IMR-90 (cell line): ENCODE measurements at regions not wholly inside any gene's neighbourhood (a gene's known extent, or its start where the extent isn't known, plus 50 kb on each side); places are given as distances from the start of the nearest gene placed in this dataset.

Source experiments
- ATAC-seq: fragments of 200-7000 bp; cut with Tn5 transposase; 2 replicates; pipeline ENCODE4 v1.9.1; 2020; ENCODE audit warnings: low read depth, mild to moderate bottlenecking, moderate library complexity
- BruUV-seq: library from RNA; stranded (reverse); fragments of 400-500 nt; replicated peaks from 2 replicates; lab custom pipeline; 2021; lab: Mats Ljungman, UMichigan
- CTCF ChIA-PET: fragments of 300-600 bp; formaldehyde crosslinking; extraction: SDS; loops from one replicate; lab custom pipeline; 2021; ENCODE audit warnings: antibody characterized with exemption; lab: Yijun Ruan, JAX
- POLR2A ChIA-PET: fragments of 300-600 bp; sonication (Branson Sonifier 250); formaldehyde crosslinking; loops from one replicate; lab custom pipeline; 2022; ENCODE audit warnings: antibody characterized with exemption; ENCODE audit not compliant: unreplicated experiment; lab: Charles Lee
- DNase-seq: peaks from one replicate; pipeline ENCODE4 v3.0.0; 2013
- H2AFZ ChIP-seq: replicated peaks from 2 replicates; pipeline ENCODE3; 2013; ENCODE audit warnings: low read length, mild to moderate bottlenecking; ENCODE audit not compliant: poor library complexity
- H2AK5ac ChIP-seq: 2 replicates; pipeline ENCODE4 v1.6.1; 2013; ENCODE audit warnings: low read depth, low read length, inconsistent platforms
- H2AK9ac ChIP-seq: replicated peaks from 2 replicates; pipeline ENCODE3; 2013; ENCODE audit warnings: mild to moderate bottlenecking, low read depth, low read length, moderate library complexity; ENCODE audit not compliant: poor library complexity
- H2BK120ac ChIP-seq: 2 replicates; pipeline ENCODE4 v1.6.1; 2013; ENCODE audit warnings: low read depth, low read length, inconsistent platforms
- H2BK15ac ChIP-seq: 3 replicates; pipeline ENCODE4 v1.6.1; 2013; ENCODE audit warnings: low read depth, low read length, inconsistent platforms
- H2BK20ac ChIP-seq: 2 replicates; pipeline ENCODE4 v1.6.1; 2013; ENCODE audit warnings: low read depth, mild to moderate bottlenecking, inconsistent platforms, low read length, moderate library complexity
- H2BK5ac ChIP-seq: 2 replicates; pipeline ENCODE4 v1.6.1; 2013; ENCODE audit warnings: mild to moderate bottlenecking, low read depth, low read length, inconsistent platforms; ENCODE audit not compliant: poor library complexity, severe bottlenecking
- H3K14ac ChIP-seq: replicated peaks from 2 replicates; pipeline ENCODE4 v1.6.1; 2013; ENCODE audit warnings: low read depth, low read length, inconsistent platforms
- H3K18ac ChIP-seq: 2 replicates; pipeline ENCODE4 v1.6.1; 2013; ENCODE audit warnings: low read depth, low read length, control low read depth
- H3K23ac ChIP-seq: 2 replicates; pipeline ENCODE4 v1.6.1; 2013; ENCODE audit warnings: low read depth, low read length, inconsistent platforms
- H3K27ac ChIP-seq: 2 replicates; pipeline ENCODE4 v1.5.1; 2013; ENCODE audit warnings: mild to moderate bottlenecking, control low read depth, low read length; ENCODE audit not compliant: insufficient read depth
- H3K27me3 ChIP-seq: 2 replicates; pipeline ENCODE4 v1.6.1; 2013; ENCODE audit warnings: low read length; ENCODE audit not compliant: control insufficient read depth, insufficient read depth
- H3K36me3 ChIP-seq: 2 replicates; pipeline ENCODE4 v1.6.1; 2013; ENCODE audit warnings: low read length, mixed read lengths; ENCODE audit not compliant: control insufficient read depth, insufficient read depth
- H3K4ac ChIP-seq: 2 replicates; pipeline ENCODE4 v1.6.1; 2013; ENCODE audit warnings: low read depth, low read length, inconsistent platforms
- H3K4me1 ChIP-seq: 2 replicates; pipeline ENCODE4 v1.6.1; 2013; ENCODE audit warnings: low read length, mixed read lengths; ENCODE audit not compliant: control insufficient read depth, insufficient read depth
- H3K4me2 ChIP-seq: 2 replicates; pipeline ENCODE4 v1.6.1; 2013; ENCODE audit warnings: low read depth, mild to moderate bottlenecking, control low read depth, low read length, moderate library complexity
- H3K4me3 ChIP-seq: 2 replicates; pipeline ENCODE4 v1.5.1; 2013; ENCODE audit warnings: low read depth, mild to moderate bottlenecking, control low read depth, low read length, moderate library complexity; ENCODE audit not compliant: insufficient read depth
- H3K56ac ChIP-seq: 2 replicates; pipeline ENCODE4 v1.6.1; 2013; ENCODE audit warnings: low read length, inconsistent platforms; ENCODE audit not compliant: insufficient read depth; ENCODE audit errors: extremely low read depth
- H3K79me1 ChIP-seq, 2 experiments: 2 replicates each; pipeline ENCODE4 v1.6.1; 2013; ENCODE audit warnings: low read length in 2 of 2, inconsistent platforms in 1 of 2, low read depth in 1 of 2
- H3K9ac ChIP-seq: 2 replicates; pipeline ENCODE4 v1.6.1; 2013; ENCODE audit warnings: low read depth, low read length, control low read depth
- H3K9me1 ChIP-seq: 2 replicates; pipeline ENCODE4 v1.6.1; 2013; ENCODE audit warnings: low read length, inconsistent platforms; ENCODE audit not compliant: insufficient read depth
- H3K9me3 ChIP-seq: 2 replicates; pipeline ENCODE4 v1.6.1; 2013; ENCODE audit warnings: low read length; ENCODE audit not compliant: control insufficient read depth, insufficient read depth
- H4K20me1 ChIP-seq: 2 replicates; pipeline ENCODE4 v1.6.1; 2013; ENCODE audit warnings: low read length, inconsistent platforms; ENCODE audit not compliant: insufficient read depth
- H4K5ac ChIP-seq: 2 replicates; pipeline ENCODE4 v1.6.1; 2013; ENCODE audit warnings: mild to moderate bottlenecking, low read depth, low read length, control low read depth
- H4K8ac ChIP-seq, 2 experiments: 2 replicates each; pipeline ENCODE4 v1.6.1; 2013; ENCODE audit warnings: low read depth in 2 of 2, low read length in 2 of 2, control low read depth in 1 of 2, inconsistent platforms in 1 of 2
- H4K91ac ChIP-seq: 2 replicates; pipeline ENCODE4 v1.6.1; 2013; ENCODE audit warnings: low read depth, low read length, inconsistent platforms; ENCODE audit not compliant: insufficient read depth
- CEBPB ChIP-seq: IDR thresholded peaks from 2 replicates; pipeline ENCODE4 v1.6.1; 2012; ENCODE audit warnings: low read depth, low read length, improper control_type of control experiment
- CHD1 ChIP-seq: IDR thresholded peaks from 2 replicates; pipeline ENCODE4 v1.6.1; 2012; ENCODE audit warnings: low read depth, low read length, improper control_type of control experiment
- NFE2L2 ChIP-seq: fragments of 150-350 bp; IDR thresholded peaks from 2 replicates; pipeline ENCODE4 v1.6.1; 2016; ENCODE audit warnings: low read depth, mild to moderate bottlenecking, low read length
- POLR2A ChIP-seq: IDR thresholded peaks from 2 replicates; pipeline ENCODE4 v1.6.1; 2012; ENCODE audit warnings: mild to moderate bottlenecking, low read depth, low read length
- RCOR1 ChIP-seq: IDR thresholded peaks from 2 replicates; pipeline ENCODE4 v1.6.1; 2012; ENCODE audit warnings: mild to moderate bottlenecking, low read length, improper control_type of control experiment; ENCODE audit not compliant: insufficient replicate concordance
- RFX5 ChIP-seq: IDR thresholded peaks from 2 replicates; pipeline ENCODE4 v1.8.0; 2012; ENCODE audit warnings: low read depth, mild to moderate bottlenecking, low read length, moderate library complexity
- WGBS, 2 experiments: methylation state at CpG; one replicate each; pipeline versions ENCODE4 v1.1.5 to v1.1.7; 2013; ENCODE audit warnings: missing lambda C conversion rate in 2 of 2; ENCODE audit not compliant: insufficient read length in 1 of 2; ENCODE audit errors: extremely low coverage in 2 of 2; 5-methylcytosine and 5-hydroxymethylcytosine counted together
- dilution Hi-C: fragments of 300-500 bp; cut with HindIII; formaldehyde crosslinking; loops from one replicate; pipeline ENCODE4 v1.14.3; 2018; ENCODE audit warnings: low sequenced_read_pairs; ENCODE audit not compliant: unreplicated experiment
- in situ Hi-C: fragments of 300-500 bp; cut with MboI; formaldehyde crosslinking; loops from 3 replicates; pipeline ENCODE4 v1.14.3; 2019; ENCODE audit warnings: low sequenced_read_pairs, inconsistent platforms, mixed read lengths
- intact Hi-C: fragments of 100-400 bp; cut with micrococcal nuclease; formaldehyde crosslinking; loops from 2 replicates; pipeline ENCODE4 v1.10.0; 2022
- TF ChIP-seq, protein P1 (sequence below): fragments of 150-350 bp; IDR thresholded peaks from 2 replicates; pipeline ENCODE4 v1.6.1; 2017; ENCODE audit warnings: mild to moderate bottlenecking, antibody characterized with exemption, low read length, low read depth
- TF ChIP-seq, protein P2 (sequence below): fragments of 150-350 bp; IDR thresholded peaks from 2 replicates; pipeline ENCODE4 v1.6.1; 2016; ENCODE audit warnings: low read depth, mild to moderate bottlenecking, low read length, moderate library complexity, borderline replicate concordance

DNA sequence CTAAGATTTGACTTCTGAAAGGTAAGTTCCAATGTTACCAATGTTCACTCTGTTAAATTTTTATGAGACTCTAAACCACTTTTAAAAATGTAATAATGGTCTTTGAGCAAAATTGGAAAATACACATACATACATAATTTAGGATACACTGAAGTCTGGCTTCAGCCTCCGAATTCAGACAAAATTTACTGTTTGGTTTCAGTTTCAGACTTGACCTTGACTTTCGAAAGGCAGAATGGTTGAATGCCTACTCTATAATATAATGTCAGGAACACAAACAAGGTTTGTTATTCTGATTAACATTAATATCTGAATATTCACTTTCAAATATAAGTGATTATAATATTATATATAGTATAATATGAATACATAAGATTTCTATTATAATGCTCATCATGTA, 74.1 kb upstream of the KRAS start:
- H3K9me1 ChIP-seq: no peaks in the 10 kb centered on the region
- no peak overlapping the region for H2BK20ac ChIP-seq
- no peak overlapping the region for H2AK5ac ChIP-seq
- no peaks in the 10 kb centered on the region for H3K27me3 ChIP-seq
- in situ Hi-C loops (no loop called here), dilution Hi-C loops (no loop called here), intact Hi-C loops (no loop called here)
- H3K23ac ChIP-seq: no peak overlapping the region
- no peak overlapping the region for H2BK5ac ChIP-seq
- no peaks in the 10 kb centered on the region for H3K36me3 ChIP-seq
- H3K9ac ChIP-seq: no peak overlapping the region
- no CpG with 5 or more reads among the region's 2 CpGs for WGBS, 2 experiments
- no peak overlapping the region for H3K27ac ChIP-seq
- H3K4me1 ChIP-seq: peaks cover 3% of the 10 kb centered on the region; the same call in 1 of the 2 replicates
- no peak overlapping the region for H3K56ac ChIP-seq
- no peak for TF ChIP-seq CHD1
- TF ChIP-seq CEBPB: no peak
- TF ChIP-seq POLR2A: no peak
- TF ChIP-seq, protein P1, sequence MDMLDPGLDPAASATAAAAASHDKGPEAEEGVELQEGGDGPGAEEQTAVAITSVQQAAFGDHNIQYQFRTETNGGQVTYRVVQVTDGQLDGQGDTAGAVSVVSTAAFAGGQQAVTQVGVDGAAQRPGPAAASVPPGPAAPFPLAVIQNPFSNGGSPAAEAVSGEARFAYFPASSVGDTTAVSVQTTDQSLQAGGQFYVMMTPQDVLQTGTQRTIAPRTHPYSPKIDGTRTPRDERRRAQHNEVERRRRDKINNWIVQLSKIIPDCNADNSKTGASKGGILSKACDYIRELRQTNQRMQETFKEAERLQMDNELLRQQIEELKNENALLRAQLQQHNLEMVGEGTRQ: no peak
- TF ChIP-seq NFE2L2: no peak
- TF ChIP-seq RCOR1: no peak
- no peak for TF ChIP-seq RFX5
- TF ChIP-seq, protein P2, sequence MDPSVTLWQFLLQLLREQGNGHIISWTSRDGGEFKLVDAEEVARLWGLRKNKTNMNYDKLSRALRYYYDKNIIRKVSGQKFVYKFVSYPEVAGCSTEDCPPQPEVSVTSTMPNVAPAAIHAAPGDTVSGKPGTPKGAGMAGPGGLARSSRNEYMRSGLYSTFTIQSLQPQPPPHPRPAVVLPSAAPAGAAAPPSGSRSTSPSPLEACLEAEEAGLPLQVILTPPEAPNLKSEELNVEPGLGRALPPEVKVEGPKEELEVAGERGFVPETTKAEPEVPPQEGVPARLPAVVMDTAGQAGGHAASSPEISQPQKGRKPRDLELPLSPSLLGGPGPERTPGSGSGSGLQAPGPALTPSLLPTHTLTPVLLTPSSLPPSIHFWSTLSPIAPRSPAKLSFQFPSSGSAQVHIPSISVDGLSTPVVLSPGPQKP: no peak
- no peak overlapping the region for H2AFZ ChIP-seq
- H2BK120ac ChIP-seq: no peak overlapping the region
- H3K9me3 ChIP-seq: no peaks in the 10 kb centered on the region
- DNase-seq: no peak
- H3K4ac ChIP-seq: no peak overlapping the region
- no peak overlapping the region for H4K91ac ChIP-seq
- POLR2A ChIA-PET: no interaction called here
- no peak overlapping the region for H4K5ac ChIP-seq
- CTCF ChIA-PET: no interaction called here
- H3K14ac ChIP-seq: no peak overlapping the region
- no peak overlapping the region for H2AK9ac ChIP-seq
- H3K4me3 ChIP-seq: no peak overlapping the region
- ATAC-seq: no peak
- no peaks in the 10 kb centered on the region for H3K79me1 ChIP-seq
- no TSS peak for BruUV-seq
- 0 out of 2 replicates have a peak overlapping the region, but pooled peaks have one; percentile 32 for H3K4me2 ChIP-seq
- no peak overlapping the region for H4K8ac ChIP-seq
- H4K20me1 ChIP-seq: no peaks in the 10 kb centered on the region
- H3K18ac ChIP-seq: no peak overlapping the region
- H2BK15ac ChIP-seq: no peak overlapping the region
